ENCODE measurements at regions not wholly inside any gene's neighbourhood (a gene's known extent, or its start where the extent isn't known, plus 50 kb on each side); places are given as distances from the start of the nearest gene placed in this dataset.

GRCh38 chr6:109910571-109910970 is 67.5 kb upstream of the GPR6 start:
- CTCF ChIA-PET = no interaction called here
- WGBS (ENCODE audit: missing lambda C conversion rate) = 0% methylated on average over 1 of the region's 1 CpG
- TF ChIP-seq SMC3 (IDR thresholded peaks at IDR 0.05) (no peak), FOSL2 (IDR thresholded peaks at IDR 0.05) (no peak), FOSL2 (CRISPR knock-in tag; IDR thresholded peaks at IDR 0.05) (no peak), MAZ (IDR thresholded peaks at IDR 0.05; ENCODE audit: borderline replicate concordance, low read depth, low read length) (no peak), RAD21 (conservative IDR thresholded peaks at IDR 0.05 in 1 of 2, IDR thresholded peaks at IDR 0.05 in 1 of 2) (no peak), GATA3 (IDR thresholded peaks at IDR 0.05; ENCODE audit: borderline replicate concordance) (no peak), HDAC2 (IDR thresholded peaks at IDR 0.05) (no peak), ZSCAN20 (CRISPR knock-in tag; IDR thresholded peaks at IDR 0.05) (no peak), MAFK (IDR thresholded peaks at IDR 0.05; ENCODE audit: partially characterized antibody) (no peak), POLR2AphosphoS2 (conservative IDR thresholded peaks at IDR 0.05; ENCODE audit: low read length) (no peak), NFE2L2 (conservative IDR thresholded peaks at IDR 0.05; ENCODE audit: low read length) (no peak), REST (IDR thresholded peaks at IDR 0.05) (no peak), RNF2 (IDR thresholded peaks at IDR 0.05; ENCODE audit: borderline replicate concordance, low read depth) (no peak)
- DNase-seq (ENCODE audit: low read depth in 1 of 2, low spot score in 1 of 2) (no peak), ATAC-seq (no peak), FAIRE-seq (no peak)
- H3K4me2 ChIP-seq = no peak overlapping the region
- H3K4me3 ChIP-seq = no peak overlapping the region
- POLR2A ChIA-PET = no interaction called here
- no peaks in the 10 kb centered on the region for H3K9me3 ChIP-seq
- H3K4me1 ChIP-seq = no peaks in the 10 kb centered on the region
- no peak overlapping the region for H3K27ac ChIP-seq

GRCh38 chr6:109912118-109912517 is 66.0 kb upstream of the GPR6 start:
- whole genome bisulfite sequencing (ENCODE audit: missing lambda C conversion rate) = 15% methylated on average over 3 of the region's 3 CpGs
- POLR2A ChIA-PET = no interaction called here
- CTCF ChIA-PET = interaction anchor here (1.1 kb wide), 1 partner anchor 128 kb away, joined by 3 read pairs; no protein-coding TSS in a partner anchor
- Histone ChIP-seq H3K9me3 (no peaks in the 10 kb centered on the region), H3K4me2 (no peak overlapping the region), H3K4me1 (no peaks in the 10 kb centered on the region), H3K27ac (no peak overlapping the region), H3K4me3 (no peak overlapping the region)
- FAIRE-seq (no peak), ATAC-seq (no peak), DNase-seq (ENCODE audit: low read depth in 1 of 2, low spot score in 1 of 2) (no peak)
- no peak for TF ChIP-seq ZSCAN20 (CRISPR knock-in tag; IDR thresholded peaks at IDR 0.05)
- TF ChIP-seq POLR2A (IDR thresholded peaks at IDR 0.05; ENCODE audit: low read length) = no peak
- TF ChIP-seq HOXB5 (CRISPR knock-in tag; IDR thresholded peaks at IDR 0.05) = no peak
- no peak for TF ChIP-seq EHMT2 (IDR thresholded peaks at IDR 0.05; ENCODE audit: low read depth)
- TF ChIP-seq SREBF2 (IDR thresholded peaks at IDR 0.05) = no peak
- no peak for TF ChIP-seq USF2 (IDR thresholded peaks at IDR 0.05)
- TF ChIP-seq CTCF (IDR thresholded peaks at IDR 0.05) = no peak
- TF ChIP-seq PBX3 (IDR thresholded peaks at IDR 0.05) = no peak
- TF ChIP-seq EHF (CRISPR knock-in tag; IDR thresholded peaks at IDR 0.05) = no peak
- TF ChIP-seq ZNF302 (CRISPR knock-in tag; IDR thresholded peaks at IDR 0.05) = no peak
- no peak for TF ChIP-seq SMC3 (IDR thresholded peaks at IDR 0.05)
- no peak for TF ChIP-seq CEBPB (IDR thresholded peaks at IDR 0.05)
- TF ChIP-seq EP300 (IDR thresholded peaks at IDR 0.05) = no peak
- TF ChIP-seq HMGXB4 (CRISPR knock-in tag; IDR thresholded peaks at IDR 0.05; ENCODE audit: borderline replicate concordance) = no peak
- no peak for TF ChIP-seq KDM5A (IDR thresholded peaks at IDR 0.05)
- no peak for TF ChIP-seq HES2 (IDR thresholded peaks at IDR 0.05)
